GM18858 (cell line): ENCODE measurements at regions not wholly inside any gene's neighbourhood (a gene's known extent, or its start where the extent isn't known, plus 50 kb on each side); places are given as distances from the start of the nearest gene placed in this dataset.
"Not testable (repeated sequence)": the region's sequence is repeated elsewhere in the genome, so short reads cannot be mapped to it uniquely, and the experiment has no call there.

Experiments used
- ATAC-seq: cut with Tn5 transposase; IDR thresholded peaks from one replicate; pipeline ENCODE4 v1.9.1; 2021; ENCODE audit not compliant: unreplicated experiment

DNA sequence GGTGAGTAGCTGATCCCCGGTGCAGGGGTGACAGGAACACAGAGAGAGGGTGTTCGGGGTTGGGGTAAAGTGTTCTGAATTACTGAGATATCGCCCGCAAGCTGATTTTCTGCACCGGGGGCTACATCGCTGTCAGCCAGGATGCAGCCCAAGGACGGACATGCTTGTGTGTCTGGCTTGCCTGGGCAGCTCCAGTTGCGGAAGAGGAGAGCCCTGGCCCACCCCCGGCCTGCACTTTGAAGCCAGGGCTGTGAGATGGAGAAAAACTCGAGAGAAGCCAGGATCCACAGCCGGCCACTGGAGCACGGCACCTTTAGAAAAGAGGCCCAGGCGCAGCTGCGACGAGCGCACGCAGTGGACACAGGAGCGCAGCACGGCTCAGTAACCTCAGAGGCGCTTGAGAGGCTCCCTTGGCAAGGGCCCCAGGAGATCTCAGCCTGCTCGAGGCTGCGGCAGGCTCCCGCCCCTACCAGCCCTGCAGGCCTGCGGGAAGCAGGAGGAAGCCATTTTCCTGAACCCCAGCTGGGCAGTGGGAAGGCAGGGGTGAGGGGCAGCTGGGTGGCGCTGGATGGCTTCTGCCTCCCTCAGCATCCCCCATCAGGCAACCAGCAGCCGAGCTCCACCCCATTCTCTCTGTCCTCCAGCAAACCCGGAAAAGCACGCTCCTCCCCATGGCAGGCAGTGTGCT, 59.2 kb downstream of the C9orf50 start:
- no peak for ATAC-seq

DNA sequence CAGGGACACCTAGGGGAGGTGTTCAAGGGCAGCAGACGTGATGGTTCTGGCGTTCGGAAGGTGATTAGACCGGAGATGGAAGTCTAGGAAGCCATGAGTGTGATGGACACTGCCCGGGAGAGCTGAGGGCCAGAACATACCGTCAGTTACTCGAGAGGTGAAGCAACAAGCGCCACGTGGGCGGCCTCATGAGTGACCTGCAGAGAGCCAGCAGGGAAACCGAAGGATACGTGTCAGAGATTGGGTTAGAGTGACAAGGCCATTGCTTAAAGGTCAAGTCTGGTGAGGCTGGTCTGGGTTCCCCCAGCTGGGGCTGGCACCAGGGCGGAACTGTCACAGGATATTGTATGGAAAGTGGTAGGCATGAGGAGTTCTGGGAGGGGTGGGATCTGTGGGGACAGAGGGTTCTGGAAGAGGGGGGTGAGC, 60.0 kb downstream of the C9orf50 start:
- no peak for ATAC-seq

DNA sequence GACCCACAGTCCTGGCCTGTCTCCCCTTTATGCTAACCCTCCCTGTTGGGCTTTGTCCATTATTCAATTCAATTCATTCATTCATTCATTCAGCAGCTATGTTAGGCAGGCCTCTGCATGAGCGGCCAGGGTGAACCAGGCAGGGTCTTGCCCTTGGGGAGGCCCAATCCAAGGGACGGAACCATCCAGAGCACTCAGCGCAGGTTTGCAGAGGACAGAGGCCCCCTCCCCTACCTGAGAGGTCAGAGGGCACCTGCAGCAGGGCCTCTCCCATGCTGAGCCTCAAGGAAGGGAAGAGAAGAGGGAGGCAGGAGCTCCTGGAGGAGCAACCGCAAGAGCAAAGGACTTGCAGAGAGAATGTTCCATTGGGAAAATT, 61.4 kb downstream of the C9orf50 start:
- no peak for ATAC-seq

DNA sequence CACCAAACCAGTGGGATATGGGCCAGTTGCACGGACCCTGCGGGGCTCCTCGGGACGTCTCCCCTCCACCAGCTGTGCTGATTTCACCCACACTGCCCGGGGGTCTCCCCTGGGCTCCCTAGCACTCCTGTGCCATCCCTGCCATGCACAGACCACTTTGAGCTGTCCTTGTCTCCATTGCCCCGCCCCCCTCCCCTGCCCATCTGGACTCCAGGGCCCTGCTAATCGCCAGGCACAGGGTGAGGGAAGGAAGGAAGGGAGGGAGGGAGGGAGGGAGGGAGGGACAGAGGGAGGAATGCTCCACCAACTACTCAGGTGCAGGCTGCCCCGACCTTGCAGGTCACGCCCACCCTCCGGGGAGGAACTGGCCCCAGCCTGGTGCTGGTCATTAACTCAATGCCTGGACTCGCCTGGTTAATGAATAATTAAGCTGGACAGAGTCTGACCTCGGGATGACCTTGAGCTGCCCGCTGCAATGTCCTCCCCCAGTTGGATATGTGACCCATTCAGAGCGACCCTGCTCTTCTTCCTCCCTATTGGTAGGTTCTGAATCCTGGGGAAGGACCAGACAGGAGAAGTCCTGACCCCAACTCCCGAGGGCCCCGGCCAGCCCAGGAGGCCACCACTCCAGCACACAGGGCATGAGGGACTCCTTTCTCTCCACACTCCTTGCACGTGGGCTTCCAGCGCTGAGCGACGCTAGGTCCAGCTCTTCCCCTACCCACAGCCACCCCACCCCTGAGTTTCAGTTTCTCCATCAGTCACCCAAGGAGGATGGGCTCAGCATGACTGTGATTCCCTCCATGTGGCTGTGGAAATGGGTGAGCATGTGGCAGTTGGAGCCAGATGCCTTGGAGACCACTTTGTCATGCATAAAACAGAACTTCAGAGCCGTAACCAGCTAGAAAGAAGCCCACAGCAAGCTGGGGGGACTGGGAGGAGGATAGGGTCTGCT, 62.1 kb downstream of the C9orf50 start:
- ATAC-seq = no peak

DNA sequence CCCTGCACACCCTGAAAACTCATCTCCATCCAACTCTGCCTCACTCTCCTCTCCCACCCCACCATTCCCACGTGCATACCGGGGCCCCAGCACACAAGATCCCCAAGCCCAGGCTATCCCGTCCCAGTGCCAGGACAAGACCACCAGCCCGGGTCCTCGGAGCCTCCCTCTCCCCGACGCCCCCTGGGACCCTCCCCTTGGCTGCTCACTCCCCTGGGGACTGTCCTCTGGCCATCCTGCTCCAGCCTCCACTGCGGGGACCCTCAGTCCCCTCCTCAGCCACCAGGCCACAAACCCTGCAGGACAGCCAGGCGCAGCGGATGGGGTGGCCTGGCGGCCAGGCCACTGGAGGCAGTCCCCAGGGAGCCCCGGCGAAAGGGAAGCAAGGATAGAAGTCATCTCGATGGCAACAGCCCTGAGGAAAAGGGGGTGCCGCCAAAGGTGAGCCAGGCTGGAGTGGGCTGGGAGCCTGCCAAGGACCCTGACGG, 62.8 kb downstream of the C9orf50 start:
- ATAC-seq = no peak

DNA sequence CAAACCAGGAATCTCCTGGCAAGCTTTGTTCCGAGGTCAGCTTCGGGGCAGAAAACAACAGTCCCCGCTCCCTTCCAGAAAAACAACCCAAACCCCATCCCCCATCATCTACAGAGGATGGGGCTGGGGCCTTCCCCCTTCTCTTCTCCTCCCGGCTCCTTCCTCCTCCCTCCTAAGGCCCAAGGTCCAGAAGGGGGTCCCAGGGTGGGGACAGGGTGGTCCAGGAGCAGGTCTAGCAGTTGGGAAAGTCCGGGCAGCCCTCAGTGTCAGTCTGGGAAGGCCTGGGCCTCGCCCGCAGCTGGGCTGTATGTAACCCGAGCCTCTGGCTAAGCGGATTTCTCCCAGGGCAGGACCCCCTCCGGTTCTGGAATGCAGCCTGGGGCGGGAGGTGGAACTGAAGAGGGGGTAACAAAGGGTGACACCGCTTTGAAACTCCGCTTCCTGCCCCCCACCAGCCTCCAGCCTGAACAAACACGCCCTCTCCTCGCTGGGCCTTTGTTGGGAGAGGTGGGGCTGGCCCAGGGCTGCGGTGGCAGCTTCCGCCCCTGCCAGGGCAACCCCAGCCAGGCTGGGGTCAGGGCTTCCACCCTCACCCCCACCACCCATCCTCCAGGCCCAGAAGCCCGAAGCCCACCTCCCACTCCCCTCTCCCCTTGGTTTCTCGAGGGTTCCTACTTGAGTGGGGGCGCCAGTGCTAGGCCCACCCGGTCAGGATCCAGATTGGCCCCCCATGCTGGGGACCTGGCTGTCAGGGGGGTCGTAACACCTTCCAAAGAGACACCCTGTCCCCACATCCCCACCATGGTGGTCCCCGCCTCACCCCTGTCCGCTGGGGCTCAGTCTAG, 63.5 kb downstream of the C9orf50 start:
- ATAC-seq = no peak

DNA sequence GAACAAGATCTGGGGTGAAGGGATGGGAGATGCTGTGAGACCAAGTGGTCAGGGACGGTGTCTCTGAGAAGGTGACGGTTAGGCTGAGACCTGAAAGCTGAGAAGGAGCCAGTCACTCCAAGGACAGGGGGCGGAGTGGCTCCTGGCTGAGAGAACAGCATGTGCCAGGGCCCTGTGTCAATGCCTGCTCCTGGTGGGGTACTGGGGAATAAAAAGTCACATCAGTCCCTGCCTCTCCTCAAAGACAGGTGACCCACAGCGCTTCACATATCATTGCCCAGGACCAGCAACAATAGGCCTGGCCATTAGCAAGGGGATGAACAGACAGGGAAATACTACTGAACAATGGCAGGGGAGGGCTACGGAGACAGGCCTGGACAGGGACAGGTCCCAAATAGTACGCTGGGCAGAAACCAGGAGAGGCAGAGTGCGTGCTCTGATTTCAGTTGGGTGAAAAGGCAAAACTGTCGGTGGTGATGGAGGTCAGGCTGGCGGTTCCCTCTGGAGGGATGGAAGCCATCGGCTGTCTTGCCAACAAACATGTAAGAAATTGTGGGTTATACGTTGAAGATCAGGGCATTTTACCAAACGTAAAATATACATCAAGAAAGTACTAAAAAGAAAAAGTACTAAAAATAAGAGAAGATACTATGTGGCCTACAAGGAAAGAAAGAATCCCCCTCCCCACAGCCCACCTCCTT, 64.3 kb downstream of the C9orf50 start:
- ATAC-seq = no peak

DNA sequence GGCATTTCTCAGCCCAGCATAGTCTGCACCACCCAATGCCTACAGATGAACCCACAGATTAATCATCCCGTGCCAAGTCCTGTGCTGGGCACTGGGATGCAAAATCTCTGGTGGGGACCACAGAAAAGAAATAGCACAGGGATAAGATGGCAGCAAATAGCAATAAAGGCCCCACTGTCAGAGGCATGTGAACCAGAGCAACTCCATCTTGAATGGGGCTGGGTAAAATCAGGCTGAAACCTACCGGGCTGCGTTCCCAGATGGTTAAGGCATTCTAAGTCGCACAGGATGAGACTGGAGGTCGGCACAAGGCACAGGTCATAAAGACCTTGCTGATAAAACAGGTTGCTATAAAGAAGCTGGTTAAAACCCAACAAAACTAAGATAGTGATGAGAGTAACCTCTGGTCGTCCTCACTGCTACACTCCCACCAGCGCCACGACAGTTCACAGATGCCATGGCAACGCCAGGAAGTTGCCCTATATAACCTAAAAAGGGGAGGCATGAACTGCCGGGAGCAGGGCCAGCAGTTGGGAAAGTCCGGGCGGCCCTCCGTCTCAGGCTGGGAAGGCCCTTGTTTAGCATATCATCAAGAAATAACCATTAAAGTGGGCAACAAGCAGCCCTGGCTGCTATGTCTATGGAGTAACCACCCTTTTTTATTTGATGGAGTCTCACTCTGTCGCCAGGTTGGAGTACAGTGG, 65.2 kb downstream of the C9orf50 start:
- ATAC-seq = no peak

DNA sequence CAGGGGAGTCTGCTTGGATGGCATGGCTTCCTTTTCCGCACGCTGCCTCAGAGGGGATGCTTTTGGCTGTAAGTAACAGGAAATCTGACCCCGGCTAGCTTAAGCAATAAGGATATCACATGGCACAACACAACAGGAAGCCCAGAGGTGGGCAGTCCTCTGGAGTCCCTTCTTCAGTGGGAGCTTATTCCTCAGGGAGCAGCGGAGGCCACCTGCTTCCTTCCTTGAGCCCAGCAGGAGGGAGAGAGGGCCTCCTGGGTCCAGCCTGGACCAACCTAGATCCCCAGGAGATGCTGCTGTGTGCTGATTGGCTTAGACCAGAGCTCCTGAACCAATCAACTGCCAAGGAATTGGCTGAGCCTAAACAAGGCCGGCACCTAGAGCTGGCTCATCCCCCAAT, 66.3 kb downstream of the C9orf50 start:
- ATAC-seq = no peak

DNA sequence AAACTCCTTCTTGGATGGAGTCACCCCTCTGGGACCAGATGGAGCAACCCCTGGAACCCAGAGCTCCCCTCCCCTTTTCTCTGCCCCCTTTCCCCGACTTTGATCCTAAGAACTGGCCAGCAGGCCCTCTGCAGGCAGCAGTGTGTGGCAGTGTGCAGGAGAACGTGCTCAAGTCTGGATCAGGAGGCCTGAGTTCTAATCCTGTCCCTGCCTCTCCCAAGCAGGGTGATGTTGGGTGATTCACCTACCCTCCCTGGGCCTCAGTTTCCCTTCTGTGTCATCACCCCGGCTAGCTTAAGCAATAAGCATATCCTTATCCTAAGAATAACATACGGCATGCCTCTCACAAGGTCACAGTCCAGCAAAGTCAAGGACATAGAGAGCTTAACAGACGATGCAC, 67.6 kb downstream of the C9orf50 start:
- ATAC-seq = no peak

DNA sequence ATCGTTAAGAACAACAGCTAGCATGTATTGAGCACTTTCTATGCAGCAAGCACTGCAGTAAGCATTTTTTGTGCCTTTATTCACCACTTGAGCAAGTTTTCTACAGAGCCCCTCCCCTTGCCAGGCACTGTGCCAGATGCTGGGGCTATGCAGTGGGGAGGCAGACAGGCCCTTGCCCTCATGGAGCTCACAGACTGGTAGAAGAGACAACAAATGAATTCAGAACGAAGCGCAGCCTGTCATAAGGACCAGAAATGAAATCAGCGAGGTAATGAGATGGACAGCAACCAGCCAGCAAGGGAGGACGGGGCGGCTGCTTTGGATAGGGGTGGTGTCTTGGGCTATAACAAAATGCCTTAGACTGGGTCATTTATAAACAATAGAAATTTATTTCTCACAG, 68.8 kb downstream of the C9orf50 start:
- no peak for ATAC-seq

DNA sequence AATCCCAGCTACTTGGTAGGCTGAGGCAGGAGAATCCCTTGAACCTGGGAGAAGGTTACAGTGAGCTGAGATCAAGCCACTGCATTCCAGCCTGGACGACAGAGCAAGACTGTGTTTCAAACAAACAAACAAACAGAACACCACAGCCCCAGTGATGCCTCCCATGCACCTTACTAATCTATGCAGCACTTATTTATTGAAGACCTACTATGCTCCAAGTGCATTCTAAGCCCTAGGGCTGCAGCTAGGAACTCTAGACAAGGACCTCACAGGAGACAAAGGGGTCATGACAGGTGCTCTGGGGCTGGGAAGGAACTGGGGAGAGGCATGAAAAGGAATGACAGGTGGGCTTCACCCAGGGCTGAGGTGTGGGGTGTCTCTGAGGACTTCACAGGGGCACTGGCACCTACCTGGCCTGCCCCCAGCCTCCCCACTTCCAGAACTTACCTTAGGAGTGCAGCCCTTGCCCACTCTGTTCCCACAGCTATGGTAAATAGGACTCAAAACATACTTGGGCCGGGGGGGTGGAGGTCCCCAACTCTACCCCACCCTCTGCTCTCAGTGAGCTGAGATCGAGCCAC, 69.4 kb downstream of the C9orf50 start:
- ATAC-seq = no peak

DNA sequence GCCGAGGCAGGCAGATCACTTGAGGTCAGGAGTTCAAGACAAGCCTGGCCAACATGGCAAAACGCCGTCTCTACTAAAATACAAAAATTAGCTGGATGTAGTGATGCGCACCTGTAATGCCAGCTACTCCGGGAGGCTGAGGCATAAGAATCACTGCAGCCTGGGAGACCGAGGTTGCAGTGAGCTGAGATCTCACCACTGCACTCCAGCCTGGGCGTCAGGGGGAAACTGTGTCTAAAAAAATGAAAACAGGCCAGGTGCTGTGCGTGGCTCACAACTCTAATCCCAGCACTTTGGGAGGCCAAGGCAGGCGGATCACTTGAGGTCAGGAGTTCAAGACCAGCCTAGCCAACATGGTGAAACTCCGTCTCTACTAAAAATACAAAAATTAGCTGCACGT, 69.9 kb downstream of the C9orf50 start:
- ATAC-seq = not testable (repeated sequence)

DNA sequence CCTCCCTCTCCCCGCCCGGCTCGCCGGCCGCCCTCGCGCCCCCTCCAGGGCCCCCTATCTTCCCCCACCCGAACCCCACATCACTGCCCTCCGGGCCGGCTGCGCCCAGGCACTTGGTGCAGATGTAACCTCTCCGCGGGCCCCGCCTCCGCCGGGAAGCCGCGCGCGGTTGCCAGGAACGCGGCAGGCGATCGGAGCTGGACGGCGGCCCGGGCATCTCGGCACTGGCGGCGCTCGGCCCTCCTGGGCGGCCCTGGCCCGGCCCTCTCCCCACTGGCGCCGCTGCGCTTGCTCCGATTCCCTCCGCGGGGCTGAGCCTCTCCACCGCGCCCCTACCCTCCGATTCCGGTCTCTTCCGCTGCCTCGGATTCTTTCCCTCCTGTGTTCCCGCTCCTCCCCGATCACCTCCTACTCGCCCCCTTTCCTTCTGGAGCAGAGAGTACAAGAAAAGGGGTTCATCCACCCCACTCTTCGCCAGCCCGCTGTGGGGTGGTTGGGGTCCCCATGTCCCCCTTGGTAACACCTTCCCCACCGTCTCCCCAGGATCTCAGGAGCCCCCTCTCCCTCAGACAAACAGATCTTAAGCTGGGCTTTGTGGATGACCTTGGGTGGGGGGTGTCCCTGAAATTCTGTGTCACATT, 70.6 kb downstream of the C9orf50 start:
- no peak for ATAC-seq

DNA sequence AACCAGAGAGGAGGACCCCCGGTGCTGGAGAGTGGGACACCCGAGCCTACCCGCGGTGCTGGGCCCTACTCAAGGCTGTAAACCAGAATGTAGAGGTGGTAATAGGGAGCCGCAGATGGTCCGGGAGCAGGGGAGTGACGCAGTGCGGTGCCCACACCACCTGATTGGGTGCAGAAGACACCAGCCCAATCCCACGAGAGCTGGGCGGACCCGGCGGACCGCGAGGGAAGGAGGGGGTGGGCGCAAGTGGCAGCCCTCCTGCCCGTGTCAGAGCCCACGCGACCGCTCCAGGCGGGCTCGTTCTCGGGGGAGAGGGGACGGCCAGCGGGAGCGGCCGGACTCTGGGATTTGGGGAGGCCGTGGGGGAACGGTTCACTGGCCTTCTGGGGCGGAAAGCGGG, 71.2 kb downstream of the C9orf50 start:
- ATAC-seq = no peak

DNA sequence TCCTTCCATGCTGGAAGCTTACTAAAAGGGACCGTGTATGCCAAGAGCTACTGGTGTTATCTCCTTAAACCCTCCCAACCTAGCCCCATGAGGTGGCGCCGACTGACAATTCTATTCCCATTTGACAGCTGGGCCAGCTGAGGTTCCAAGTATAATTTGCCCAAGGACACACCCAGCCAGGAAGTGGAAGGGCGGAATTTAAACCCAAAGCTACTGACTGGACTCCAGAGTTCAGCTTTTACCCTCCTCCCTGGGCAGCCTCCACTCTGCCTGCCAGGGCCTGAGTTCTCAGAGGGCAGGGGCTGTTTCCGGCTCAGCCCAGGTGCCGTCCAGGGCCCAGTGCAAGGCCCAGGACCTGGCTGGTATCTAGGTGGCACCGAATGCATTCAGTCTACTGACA, 71.8 kb downstream of the C9orf50 start:
- ATAC-seq = no peak

DNA sequence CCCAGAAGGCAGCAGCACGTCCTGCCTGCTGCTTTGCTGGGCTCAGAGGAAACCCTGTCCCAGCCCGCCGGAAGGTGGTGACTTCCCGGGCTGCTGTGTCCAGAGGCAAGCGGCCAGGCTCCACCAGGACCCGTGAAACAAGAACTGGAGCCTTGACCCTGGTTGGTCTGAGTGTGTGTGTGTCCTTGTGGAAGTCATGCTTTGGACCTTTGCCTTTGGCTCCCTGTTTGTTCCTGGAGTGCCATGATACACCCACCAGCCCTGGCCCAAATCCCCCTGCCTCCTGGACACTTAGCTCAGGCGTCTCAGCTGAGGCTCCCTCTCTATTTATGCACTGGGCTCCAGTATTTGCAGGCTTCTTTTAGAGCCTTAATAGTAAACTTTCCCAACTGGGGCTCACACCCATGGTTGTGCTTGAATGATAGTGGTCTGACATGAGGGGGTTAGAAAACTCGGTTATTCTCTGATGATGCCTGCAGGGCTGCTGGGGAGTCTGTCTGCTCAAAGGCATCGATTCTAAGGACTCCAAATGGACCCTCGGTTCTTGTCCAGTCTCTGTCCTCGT, 72.2 kb downstream of the C9orf50 start:
- ATAC-seq = no peak

DNA sequence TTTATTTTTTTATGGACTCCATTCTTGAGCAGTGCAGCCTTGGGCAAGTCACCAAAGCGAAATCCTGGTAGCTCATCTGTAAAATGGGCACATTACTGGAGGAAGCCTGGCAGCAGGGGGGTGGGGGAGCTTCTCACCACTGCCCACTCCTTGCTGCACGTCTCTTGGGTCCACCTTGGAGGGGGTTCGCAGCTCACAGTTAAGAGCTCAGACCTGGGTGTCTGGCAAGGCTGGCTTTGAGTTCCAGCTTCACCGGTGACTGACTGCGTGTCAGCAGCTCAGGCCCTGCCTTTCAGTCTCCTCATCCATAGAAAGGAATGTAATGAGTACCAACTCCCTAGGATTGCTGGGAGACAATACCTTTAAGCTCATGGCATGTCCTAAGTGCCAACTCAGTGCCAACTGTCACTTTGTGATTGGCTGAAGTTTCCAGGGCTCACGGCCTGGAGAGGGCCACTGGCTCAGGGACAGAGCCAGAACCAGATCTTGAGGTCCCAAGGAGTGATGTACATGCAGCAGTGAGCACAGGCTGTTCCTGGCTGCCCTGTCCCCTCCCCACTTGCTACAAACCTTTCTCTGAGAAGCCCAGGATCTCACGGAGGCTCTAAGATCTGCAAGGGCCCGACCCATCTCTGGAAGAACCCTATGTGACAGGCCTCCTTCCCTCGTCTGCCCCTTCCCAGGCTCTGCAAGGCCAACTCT, 72.9 kb downstream of the C9orf50 start:
- no peak for ATAC-seq
